ENCODE measurements at regions not wholly inside any gene's neighbourhood (a gene's known extent, or its start where the extent isn't known, plus 50 kb on each side); places are given as distances from the start of the nearest gene placed in this dataset.

DNA sequence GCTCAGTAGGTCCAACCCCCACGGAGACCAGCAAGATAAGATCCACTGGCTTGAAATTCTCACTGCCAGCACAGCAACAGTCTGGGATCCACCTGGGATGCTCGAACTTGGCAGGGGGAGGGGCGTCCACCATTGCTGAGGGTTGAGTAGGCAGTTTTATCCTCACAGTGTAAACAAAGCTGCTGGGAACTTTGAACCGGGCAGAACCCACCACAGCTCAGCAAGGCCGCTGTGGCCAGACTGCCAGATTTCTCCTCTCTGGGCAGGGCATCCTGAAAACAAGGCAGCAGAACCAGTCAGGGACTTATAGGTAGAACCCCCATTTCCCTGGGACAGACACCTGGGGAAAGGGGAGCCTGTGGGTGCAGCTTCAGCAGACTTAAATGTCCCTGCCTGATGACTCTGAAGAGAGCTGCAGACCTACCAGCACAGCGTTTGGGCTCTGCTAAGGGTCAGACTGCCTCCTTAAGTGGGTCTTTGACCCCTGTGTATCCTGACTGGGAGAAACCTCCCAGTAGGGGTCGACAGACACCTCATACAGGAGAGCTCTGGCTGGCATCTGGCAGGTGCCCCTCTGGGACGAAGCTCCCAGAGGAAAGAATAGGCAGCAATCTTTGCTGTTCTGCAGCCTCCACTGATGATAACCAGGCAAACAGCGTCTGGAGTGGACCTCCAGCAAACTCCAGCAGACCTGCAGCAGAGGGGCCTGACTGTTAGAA lies 782.4 kb upstream of the EYS start:
- TF ChIP-seq CTCF (IDR thresholded peaks at IDR 0.05; ENCODE audit: low read length, missing control alignments): no peak
- H3K4me3 ChIP-seq (replicated peaks; ENCODE audit: low read depth, low read length): no peak overlapping the region
- DNase-seq (ENCODE audit: low read depth): no peak

- no peak for TF ChIP-seq CTCF (IDR thresholded peaks at IDR 0.05; ENCODE audit: low read length, missing control alignments)
- no peak for DNase-seq (ENCODE audit: low read depth)
Observed at GRCh38 chr6:66481216-66481615, 774.2 kb upstream of the EYS start.

GRCh38 chr6:66478705-66479104 lies 771.7 kb upstream of the EYS start:
- H3K4me3 ChIP-seq (replicated peaks; ENCODE audit: low read depth, low read length): no peak overlapping the region
- no peak for TF ChIP-seq CTCF (IDR thresholded peaks at IDR 0.05; ENCODE audit: low read length, missing control alignments)
- DNase-seq (ENCODE audit: low read depth): no peak

More at GRCh38 chr6:66481216-66481615, 774.2 kb upstream of the EYS start:
- H3K4me3 ChIP-seq (replicated peaks; ENCODE audit: low read depth, low read length): no peak overlapping the region

DNA sequence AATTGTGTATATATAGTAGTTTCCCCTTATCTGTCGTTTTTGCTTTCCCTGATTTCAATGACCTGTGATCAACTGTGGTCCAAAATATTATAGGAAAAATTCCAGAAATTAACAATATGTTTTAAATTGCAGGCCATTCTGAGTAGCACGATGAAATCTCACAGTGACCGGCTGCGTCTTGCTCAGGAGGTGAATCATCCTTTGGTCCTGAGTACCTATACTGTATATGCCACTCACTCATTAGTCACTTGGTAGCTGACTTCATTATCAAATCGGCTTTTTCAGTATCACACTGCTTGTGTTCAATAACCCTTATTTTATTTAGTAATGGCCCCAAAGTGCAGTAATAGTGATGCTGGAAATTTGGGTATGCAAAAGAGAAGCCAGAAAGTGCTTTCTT lies 728.3 kb upstream of the EYS start:
- DNase-seq (ENCODE audit: low read depth): no peak
- TF ChIP-seq CTCF (IDR thresholded peaks at IDR 0.05; ENCODE audit: low read length, missing control alignments): no peak
- H3K4me3 ChIP-seq (replicated peaks; ENCODE audit: low read depth, low read length): no peak overlapping the region

DNA sequence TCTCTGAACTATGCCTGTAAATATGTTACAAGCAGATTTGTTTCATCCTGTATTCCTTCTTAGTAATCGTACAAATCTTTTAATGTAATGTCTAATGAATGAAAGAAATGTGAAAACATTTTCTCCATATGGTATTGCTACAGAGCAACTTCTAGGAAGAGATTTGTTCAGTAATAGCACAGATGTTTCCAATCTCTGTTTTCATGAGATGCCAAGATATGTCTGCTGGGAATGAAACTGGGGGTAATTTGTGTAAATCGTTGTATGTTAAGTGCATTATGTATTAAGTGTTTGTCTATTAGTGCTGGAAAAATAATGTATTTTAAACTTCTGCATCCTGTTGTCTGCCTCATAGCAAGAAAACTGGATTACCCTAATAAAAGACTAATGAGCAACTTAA lies 722.2 kb upstream of the EYS start:
- TF ChIP-seq CTCF (IDR thresholded peaks at IDR 0.05; ENCODE audit: low read length, missing control alignments): no peak
- H3K4me3 ChIP-seq (replicated peaks; ENCODE audit: low read depth, low read length): no peak overlapping the region
- DNase-seq (ENCODE audit: low read depth): peak; percentile 0

GRCh38 chr6:66423047-66423446 lies 716.0 kb upstream of the EYS start:
- no peak for TF ChIP-seq CTCF (IDR thresholded peaks at IDR 0.05; ENCODE audit: low read length, missing control alignments)
- no peak for DNase-seq (ENCODE audit: low read depth)
- H3K4me3 ChIP-seq (replicated peaks; ENCODE audit: low read depth, low read length): no peak overlapping the region

DNA sequence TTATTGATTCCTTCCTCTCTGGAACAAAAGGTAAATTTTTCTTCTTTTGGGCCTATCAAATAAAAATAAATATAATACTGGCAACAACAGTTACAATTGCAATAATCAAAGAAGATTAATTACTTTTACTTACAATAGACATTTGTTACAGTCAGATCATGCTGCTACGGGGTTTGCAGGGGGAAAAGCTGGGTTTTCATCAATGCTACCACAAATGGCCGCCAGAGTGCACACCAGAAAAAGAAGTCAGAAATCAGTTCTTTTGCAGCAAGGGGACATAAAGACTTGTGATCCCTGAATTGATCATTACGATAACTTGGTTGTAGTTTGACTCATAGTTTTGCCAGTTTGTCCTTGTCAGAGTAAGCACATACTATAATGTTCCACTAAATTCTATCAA lies 714.5 kb upstream of the EYS start:
- no peak overlapping the region for H3K4me3 ChIP-seq (replicated peaks; ENCODE audit: low read depth, low read length)
- peak; percentile 1 for DNase-seq (ENCODE audit: low read depth)
- TF ChIP-seq CTCF (IDR thresholded peaks at IDR 0.05; ENCODE audit: low read length, missing control alignments): peak; percentile 12

Data from fibroblast of pulmonary artery (primary cell).